SK-N-SH (cell line): ENCODE measurements at regions not wholly inside any gene's neighbourhood (a gene's known extent, or its start where the extent isn't known, plus 50 kb on each side); places are given as distances from the start of the nearest gene placed in this dataset.

ENCODE experiments used
- CTCF ChIA-PET: fragments of 300-600, 350-600 bp; formaldehyde crosslinking; extraction: SDS; loops from one replicate; lab custom pipeline; 2021; lab: Yijun Ruan, JAX
- POLR2A ChIA-PET: fragments of 350-600 bp; sonication (Branson Sonifier 250); formaldehyde crosslinking; extraction: SDS; loops from one replicate; lab custom pipeline; 2020; ENCODE audit warnings: antibody characterized with exemption, inconsistent platforms; lab: Yijun Ruan, JAX
- DNase-seq: peaks from one replicate; pipeline ENCODE4 v3.0.0; 2012
- H2AFZ ChIP-seq: fragments of 200-600 bp; sonication (generic); 2 replicates; pipeline ENCODE4 v1.8.1; 2016; ENCODE audit warnings: antibody characterized with exemption, mild to moderate bottlenecking, low read depth
- H3F3A ChIP-seq: fragments of 200-600 bp; sonication (generic); replicated peaks from 2 replicates; pipeline ENCODE3; 2016; ENCODE audit warnings: antibody characterized with exemption, mild to moderate bottlenecking; ENCODE audit not compliant: insufficient read depth
- H3K27ac ChIP-seq, 2 experiments: fragments of 200-500 bp in 1 of 2; fragments of 200-600 bp in 1 of 2; sonication (Bioruptor generic) in 1 of 2; sonication (generic), shearing (Covaris generic) in 1 of 2; 2 replicates each; pipeline versions ENCODE4 v1.5.1 to v1.6.1; 2014 to 2016; ENCODE audit warnings: low read depth in 2 of 2, inconsistent platforms in 1 of 2, low read length in 1 of 2, mild to moderate bottlenecking in 1 of 2, mixed read lengths in 1 of 2
- H3K27me3 ChIP-seq: fragments of 200-600 bp; sonication (generic), shearing (Covaris generic); 2 replicates; pipeline ENCODE4 v1.6.1; 2016; ENCODE audit warnings: mixed run types; ENCODE audit not compliant: insufficient read depth
- H3K36me3 ChIP-seq, 2 experiments: fragments of 200-500 bp in 1 of 2; fragments of 200-600 bp in 1 of 2; sonication (Bioruptor generic) in 1 of 2; sonication (generic) in 1 of 2; replicated peaks in 1 of 2; 2 replicates each; pipeline versions ENCODE3 to v1.5.1; 2014 to 2016; ENCODE audit warnings: low read length in 1 of 2, mild to moderate bottlenecking in 1 of 2; ENCODE audit not compliant: insufficient read depth in 2 of 2, control insufficient read depth in 1 of 2
- H3K4me1 ChIP-seq, 2 experiments: fragments of 200-500 bp in 1 of 2; fragments of 200-600 bp in 1 of 2; sonication (Bioruptor generic) in 1 of 2; sonication (generic), shearing (Covaris generic) in 1 of 2; 2 replicates each; pipeline versions ENCODE4 v1.5.1 to v1.6.1; 2014 to 2016; ENCODE audit warnings: low read depth in 1 of 2, low read length in 1 of 2, mixed run types in 1 of 2; ENCODE audit not compliant: insufficient read depth in 2 of 2, control insufficient read depth in 1 of 2
- H3K4me2 ChIP-seq: fragments of 200-600 bp; sonication (generic), shearing (Covaris generic); 2 replicates; pipeline ENCODE4 v1.6.1; 2017; ENCODE audit warnings: mixed run types
- H3K4me3 ChIP-seq, 2 experiments: fragments of 200-500 bp in 1 of 2; fragments of 200-600 bp in 1 of 2; sonication (Bioruptor generic) in 1 of 2; sonication (generic), shearing (Covaris generic) in 1 of 2; 2 replicates each; pipeline versions ENCODE4 v1.5.1 to v1.8.1; 2014 to 2016; ENCODE audit warnings: low read depth in 2 of 2, inconsistent platforms in 1 of 2, low read length in 1 of 2, mild to moderate bottlenecking in 1 of 2, mixed read lengths in 1 of 2, moderate library complexity in 1 of 2
- H3K79me2 ChIP-seq: fragments of 200-600 bp; sonication (generic); 2 replicates; pipeline ENCODE4 v1.8.1; 2017; ENCODE audit warnings: mild to moderate bottlenecking; ENCODE audit not compliant: insufficient read depth
- H3K9ac ChIP-seq: fragments of 200-600 bp; sonication (generic); 2 replicates; pipeline ENCODE4 v1.6.1; 2017; ENCODE audit warnings: mixed run types
- H3K9me2 ChIP-seq: fragments of 200-600 bp; sonication (generic); 2 replicates; pipeline ENCODE4 v1.6.1; 2017; ENCODE audit warnings: mixed run types
- H3K9me3 ChIP-seq: fragments of 200-600 bp; sonication (generic); 2 replicates; pipeline ENCODE4 v1.6.1; 2017; ENCODE audit warnings: mixed run types, mild to moderate bottlenecking, moderate library complexity
- H4K20me1 ChIP-seq: fragments of 200-600 bp; sonication (generic); 2 replicates; pipeline ENCODE4 v1.6.1; 2017; ENCODE audit warnings: mild to moderate bottlenecking, mixed run types; ENCODE audit not compliant: insufficient read depth
- CTCF ChIP-seq: fragments of 200-600 bp; sonication (generic); IDR thresholded peaks from 2 replicates; pipeline ENCODE4 v1.6.1; 2017; ENCODE audit warnings: antibody characterized with exemption, mild to moderate bottlenecking, moderate library complexity
- ELF1 ChIP-seq: IDR thresholded peaks from 2 replicates; pipeline ENCODE4 v1.4.0; 2012
- EP300 ChIP-seq, 2 experiments: IDR thresholded peaks; 2 replicates each; pipeline versions ENCODE4 v1.4.0 to v1.6.1; 2012; ENCODE audit warnings: borderline replicate concordance in 1 of 2, low read depth in 1 of 2, low read length in 1 of 2
- FOSL2 ChIP-seq: IDR thresholded peaks from 2 replicates; pipeline ENCODE4 v1.4.0; 2012; ENCODE audit warnings: low read depth, mild to moderate bottlenecking, moderate library complexity, borderline replicate concordance
- FOXJ3 ChIP-seq: sonication (generic); formaldehyde crosslinking; IDR thresholded peaks from 2 replicates; pipeline ENCODE4 v1.5.1; 2020; ENCODE audit warnings: mild to moderate bottlenecking, missing genetic modification reagents
- GATA2 ChIP-seq: sonication (generic); formaldehyde crosslinking; IDR thresholded peaks from 2 replicates; pipeline ENCODE4 v1.5.0; 2020; ENCODE audit warnings: mild to moderate bottlenecking, missing genetic modification reagents
- IRF3 ChIP-seq: fragments of 150-350 bp; IDR thresholded peaks from 2 replicates; pipeline ENCODE4 v1.6.1; 2016; ENCODE audit warnings: mild to moderate bottlenecking, low read depth, low read length
- JUND ChIP-seq: IDR thresholded peaks from 2 replicates; pipeline ENCODE4 v1.4.0; 2012
- MXI1 ChIP-seq: IDR thresholded peaks from 2 replicates; pipeline ENCODE4 v1.6.1; 2012; ENCODE audit warnings: mild to moderate bottlenecking, low read depth, low read length, improper control_type of control experiment
- PBX3 ChIP-seq: IDR thresholded peaks from 2 replicates; pipeline ENCODE4; 2012
- POLR2AphosphoS5 ChIP-seq: IDR thresholded peaks from 2 replicates; pipeline ENCODE4 v1.6.1; 2012; ENCODE audit warnings: low read depth, low read length
- RAD21 ChIP-seq: IDR thresholded peaks from 2 replicates; pipeline ENCODE4 v1.6.1; 2012; ENCODE audit warnings: mild to moderate bottlenecking, low read length
- RFX5 ChIP-seq: IDR thresholded peaks from 2 replicates; pipeline ENCODE4 v1.6.1; 2012; ENCODE audit warnings: mild to moderate bottlenecking, improper control_type of control experiment, low read length
- RXRA ChIP-seq: IDR thresholded peaks from 2 replicates; pipeline ENCODE4 v1.4.0; 2012; ENCODE audit warnings: low read depth, mild to moderate bottlenecking, borderline replicate concordance
- TAF1 ChIP-seq: IDR thresholded peaks from 2 replicates; pipeline ENCODE4 v1.6.1; 2012; ENCODE audit warnings: low read depth, mild to moderate bottlenecking, low read length, moderate library complexity, borderline replicate concordance
- TCF12 ChIP-seq: IDR thresholded peaks from 2 replicates; pipeline ENCODE4 v1.4.0; 2012
- TEAD4 ChIP-seq: IDR thresholded peaks from 2 replicates; pipeline ENCODE4 v1.4.0; 2012; ENCODE audit warnings: mild to moderate bottlenecking, borderline replicate concordance; ENCODE audit not compliant: insufficient read depth
- YY1 ChIP-seq: IDR thresholded peaks from 2 replicates; pipeline ENCODE4 v1.4.0; 2012; ENCODE audit warnings: low read depth, mild to moderate bottlenecking
- WGBS: methylation state at CpG from one replicate; pipeline ENCODE4 v1.1.6; 2017; ENCODE audit warnings: low lambda C conversion rate; 5-methylcytosine and 5-hydroxymethylcytosine counted together
- TF ChIP-seq, protein P1 (sequence below): IDR thresholded peaks from 2 replicates; pipeline ENCODE4 v1.4.0; 2012; ENCODE audit warnings: low read depth, borderline replicate concordance

GRCh38 chr18:72360634-72361033 is 183.5 kb downstream of the CBLN2 start:
- H3K79me2 ChIP-seq, result no peaks in the 10 kb centered on the region
- no peak overlapping the region for H2AFZ ChIP-seq
- no peaks in the 10 kb centered on the region for H3K9me2 ChIP-seq
- no peaks in the 10 kb centered on the region for H3F3A ChIP-seq
- DNase-seq, result no peak
- ChIA-PET CTCF (no interaction called here), POLR2A (no interaction called here)
- no peaks in the 10 kb centered on the region for H3K9me3 ChIP-seq
- no peaks in the 10 kb centered on the region for H3K4me1 ChIP-seq
- no peaks in the 10 kb centered on the region for H3K27me3 ChIP-seq
- H3K4me2 ChIP-seq, result no peak overlapping the region
- H3K9ac ChIP-seq, result no peak overlapping the region
- H4K20me1 ChIP-seq, result no peaks in the 10 kb centered on the region
- TF ChIP-seq JUND (no peak), POLR2AphosphoS5 (no peak), GATA2 (CRISPR knock-in tag) (no peak), FOSL2 (no peak), TCF12 (no peak), YY1 (no peak), RAD21 (no peak), RXRA (no peak), IRF3 (no peak), FOXJ3 (CRISPR knock-in tag) (no peak), PBX3 (no peak), CTCF (no peak)
- no peak overlapping the region for H3K4me3 ChIP-seq
- 65% methylated on average over 4 of the region's 4 CpGs for WGBS
- H3K27ac ChIP-seq, result no peak overlapping the region
- no peaks in the 10 kb centered on the region for H3K36me3 ChIP-seq

DNA sequence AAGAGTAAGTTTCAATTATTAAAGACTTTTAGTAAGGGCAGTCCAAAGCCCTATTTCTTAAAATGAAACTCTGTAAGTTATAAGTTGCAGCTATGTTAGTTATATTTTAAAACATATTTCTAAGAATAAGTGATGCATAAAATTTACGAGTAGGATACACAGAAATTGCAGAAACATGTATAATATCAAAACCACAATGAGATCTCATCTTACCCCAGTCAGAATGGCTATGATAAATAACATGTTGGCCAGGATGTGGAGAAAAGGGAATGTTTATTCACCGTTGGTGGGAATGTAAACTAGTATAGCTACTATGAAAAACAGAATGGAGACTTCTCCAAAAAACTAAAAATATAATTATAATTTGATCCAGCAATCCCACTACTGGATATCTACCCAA is 201.2 kb downstream of the CBLN2 start:
- Histone ChIP-seq H3F3A (no peaks in the 10 kb centered on the region), H3K9ac (no peak overlapping the region), H3K9me2 (no peaks in the 10 kb centered on the region; the same call in 1 of the 2 replicates), H3K4me3 (no peak overlapping the region), H4K20me1 (no peaks in the 10 kb centered on the region), H3K9me3 (no peaks in the 10 kb centered on the region), H3K79me2 (no peaks in the 10 kb centered on the region), H3K4me1 (no peaks in the 10 kb centered on the region; a peak in 2 of 4 replicates), H3K36me3 (no peaks in the 10 kb centered on the region), H3K4me2 (no peak overlapping the region), H3K27me3 (no peaks in the 10 kb centered on the region), H3K27ac (no peak overlapping the region), H2AFZ (no peak overlapping the region)
- DNase-seq, result no peak
- CTCF ChIA-PET, result no interaction called here
- WGBS, result 2% methylated on average over 2 of the region's 2 CpGs
- POLR2A ChIA-PET, result no interaction called here
- TF ChIP-seq JUND (0 out of 2 replicates have a peak, but pooled peaks have one; percentile 11), EP300 (IDR thresholded peaks at IDR 0.05; ENCODE audit: borderline replicate concordance in 1 of 2, low read depth in 1 of 2, low read length in 1 of 2) (peak; percentile 27 to 33; a peak in 1 of 4 replicates), YY1 (no peak), CTCF (no peak), RFX5 (no peak), POLR2AphosphoS5 (0 out of 2 replicates have a peak, but pooled peaks have one; percentile 19), RXRA (no peak), MXI1 (no peak), TEAD4 (0 out of 2 replicates have a peak, but pooled peaks have one; percentile 27), ELF1 (no peak), FOSL2 (no peak), TAF1 (no peak), GATA2 (CRISPR knock-in tag) (peak; percentile 52), FOXJ3 (CRISPR knock-in tag) (no peak), RAD21 (no peak)
- TF ChIP-seq, protein P1, sequence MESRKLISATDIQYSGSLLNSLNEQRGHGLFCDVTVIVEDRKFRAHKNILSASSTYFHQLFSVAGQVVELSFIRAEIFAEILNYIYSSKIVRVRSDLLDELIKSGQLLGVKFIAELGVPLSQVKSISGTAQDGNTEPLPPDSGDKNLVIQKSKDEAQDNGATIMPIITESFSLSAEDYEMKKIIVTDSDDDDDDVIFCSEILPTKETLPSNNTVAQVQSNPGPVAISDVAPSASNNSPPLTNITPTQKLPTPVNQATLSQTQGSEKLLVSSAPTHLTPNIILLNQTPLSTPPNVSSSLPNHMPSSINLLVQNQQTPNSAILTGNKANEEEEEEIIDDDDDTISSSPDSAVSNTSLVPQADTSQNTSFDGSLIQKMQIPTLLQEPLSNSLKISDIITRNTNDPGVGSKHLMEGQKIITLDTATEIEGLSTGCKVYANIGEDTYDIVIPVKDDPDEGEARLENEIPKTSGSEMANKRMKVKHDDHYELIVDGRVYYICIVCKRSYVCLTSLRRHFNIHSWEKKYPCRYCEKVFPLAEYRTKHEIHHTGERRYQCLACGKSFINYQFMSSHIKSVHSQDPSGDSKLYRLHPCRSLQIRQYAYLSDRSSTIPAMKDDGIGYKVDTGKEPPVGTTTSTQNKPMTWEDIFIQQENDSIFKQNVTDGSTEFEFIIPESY, result no peak
